Left lung (tissue), 4 donors: ENCODE measurements at regions not wholly inside any gene's neighbourhood (a gene's known extent, or its start where the extent isn't known, plus 50 kb on each side); places are given as distances from the start of the nearest gene placed in this dataset.

Experiments
- ATAC-seq: fragments of 200-7000 bp; cut with Tn5 transposase; one replicate; pipeline ENCODE4 v1.9.1; 2020; ENCODE audit warnings: moderate library complexity
- DNase-seq, 4 donors: peaks; one replicate each; pipeline ENCODE4 v3.0.0-alpha.2; 2013 to 2020
- H3K27ac ChIP-seq, 2 donors: fragments of 200-600 bp; sonication (generic) in 1 of 2; one replicate each; pipeline versions ENCODE4 v1.5.0 to v1.8.0; 2020 to 2021
- H3K27me3 ChIP-seq, 2 donors: fragments of 200-600 bp; sonication (generic) in 1 of 2; one replicate each; pipeline versions ENCODE4 v1.5.0 to v1.8.0; 2020 to 2021
- H3K36me3 ChIP-seq, 2 donors: fragments of 200-600 bp; sonication (generic) in 1 of 2; one replicate each; pipeline versions ENCODE4 v1.5.0 to v1.8.0; 2020 to 2021
- H3K4me1 ChIP-seq, 2 donors: fragments of 200-600 bp; one replicate each; pipeline ENCODE4 v1.8.0; 2021
- H3K4me3 ChIP-seq, 2 donors: fragments of 200-600 bp; sonication (generic) in 1 of 2; one replicate each; pipeline versions ENCODE4 v1.5.0 to v1.8.0; 2020 to 2021; ENCODE audit warnings: mild to moderate bottlenecking in 1 of 2
- H3K9me3 ChIP-seq, 2 donors: fragments of 200-600 bp; sonication (generic) in 1 of 2; one replicate each; pipeline versions ENCODE4 v1.5.0 to v1.8.0; 2020 to 2021
- intact Hi-C, 2 donors: fragments of 100-400 bp; cut with DNase I; formaldehyde crosslinking; loops; one replicate each; pipeline versions ENCODE4 v1.11.2 to v1.14.2; 2022
- TF ChIP-seq, protein P1 (sequence below), 2 donors: fragments of 200-600 bp; sonication (generic) in 1 of 2; IDR thresholded peaks; one replicate each; pipeline versions ENCODE4 v1.5.0 to v1.8.0; 2021; ENCODE audit warnings: antibody characterized with exemption in 2 of 2
- donor health status: DM: no; HTN: yes; CAD: no.
- donor health status: DM: no; HTN: no; CAD: no.

DNA sequence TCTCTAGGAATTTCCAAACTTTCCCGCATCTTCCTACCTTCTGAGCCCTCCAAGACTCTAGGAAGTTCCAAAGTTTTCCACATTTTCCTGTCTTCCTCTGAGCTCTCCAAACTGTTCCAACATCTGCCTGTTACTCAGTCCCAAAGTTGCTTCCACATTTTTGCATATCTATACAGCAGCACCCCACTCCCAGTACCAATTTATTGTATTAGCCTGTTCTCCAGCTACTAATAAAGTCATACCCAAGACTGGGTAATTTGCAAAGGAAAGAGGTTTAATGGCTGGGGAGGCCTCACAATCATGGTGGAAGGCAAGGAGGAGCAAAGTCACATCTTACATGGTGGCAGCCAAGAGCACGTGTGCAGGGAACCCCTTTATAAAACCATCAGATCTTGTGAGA lies 82.9 kb upstream of the DSCAM start:
- intact Hi-C loops = no loop called here
- Histone ChIP-seq H3K27ac (no peak overlapping the region), H3K9me3 (peaks cover 0 to 30% of the 10 kb centered on the region in 2 donors), H3K36me3 (no peaks in the 10 kb centered on the region), H3K4me3 (no peak overlapping the region), H3K4me1 (no peaks in the 10 kb centered on the region), H3K27me3 (no peaks in the 10 kb centered on the region)
- DNase-seq (no peak), ATAC-seq (no peak)
- TF ChIP-seq, protein P1, sequence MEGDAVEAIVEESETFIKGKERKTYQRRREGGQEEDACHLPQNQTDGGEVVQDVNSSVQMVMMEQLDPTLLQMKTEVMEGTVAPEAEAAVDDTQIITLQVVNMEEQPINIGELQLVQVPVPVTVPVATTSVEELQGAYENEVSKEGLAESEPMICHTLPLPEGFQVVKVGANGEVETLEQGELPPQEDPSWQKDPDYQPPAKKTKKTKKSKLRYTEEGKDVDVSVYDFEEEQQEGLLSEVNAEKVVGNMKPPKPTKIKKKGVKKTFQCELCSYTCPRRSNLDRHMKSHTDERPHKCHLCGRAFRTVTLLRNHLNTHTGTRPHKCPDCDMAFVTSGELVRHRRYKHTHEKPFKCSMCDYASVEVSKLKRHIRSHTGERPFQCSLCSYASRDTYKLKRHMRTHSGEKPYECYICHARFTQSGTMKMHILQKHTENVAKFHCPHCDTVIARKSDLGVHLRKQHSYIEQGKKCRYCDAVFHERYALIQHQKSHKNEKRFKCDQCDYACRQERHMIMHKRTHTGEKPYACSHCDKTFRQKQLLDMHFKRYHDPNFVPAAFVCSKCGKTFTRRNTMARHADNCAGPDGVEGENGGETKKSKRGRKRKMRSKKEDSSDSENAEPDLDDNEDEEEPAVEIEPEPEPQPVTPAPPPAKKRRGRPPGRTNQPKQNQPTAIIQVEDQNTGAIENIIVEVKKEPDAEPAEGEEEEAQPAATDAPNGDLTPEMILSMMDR (IDR thresholded peaks at IDR 0.05) = no peak

DNA sequence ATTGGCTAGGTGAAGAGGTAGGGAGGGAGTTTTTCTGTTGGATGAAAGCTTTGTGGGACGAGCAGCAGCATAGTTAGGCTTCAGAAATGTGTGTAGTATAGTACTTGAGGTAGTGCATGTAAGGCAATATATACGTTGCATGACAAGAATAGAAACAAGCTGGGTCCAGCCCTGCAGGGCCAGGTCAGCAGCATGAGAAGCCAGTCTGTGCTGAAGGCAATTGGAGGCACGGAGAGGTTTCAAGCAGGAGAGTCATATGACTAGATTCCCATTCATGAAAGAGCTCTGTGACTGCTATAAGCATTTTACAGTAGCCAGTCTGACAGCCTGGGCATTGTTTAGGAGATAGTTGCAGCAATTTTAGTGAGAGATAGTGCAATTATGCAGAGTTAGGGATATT lies 84.2 kb upstream of the DSCAM start:
- Histone ChIP-seq H3K4me1 (no peaks in the 10 kb centered on the region), H3K27ac (no peak overlapping the region), H3K36me3 (no peaks in the 10 kb centered on the region), H3K4me3 (no peak overlapping the region), H3K9me3 (peaks cover 0 to 30% of the 10 kb centered on the region in 2 donors), H3K27me3 (no peaks in the 10 kb centered on the region)
- DNase-seq = no peak
- ATAC-seq = no peak
- TF ChIP-seq, protein P1 (IDR thresholded peaks at IDR 0.05) = no peak
- intact Hi-C loops = no loop called here

DNA sequence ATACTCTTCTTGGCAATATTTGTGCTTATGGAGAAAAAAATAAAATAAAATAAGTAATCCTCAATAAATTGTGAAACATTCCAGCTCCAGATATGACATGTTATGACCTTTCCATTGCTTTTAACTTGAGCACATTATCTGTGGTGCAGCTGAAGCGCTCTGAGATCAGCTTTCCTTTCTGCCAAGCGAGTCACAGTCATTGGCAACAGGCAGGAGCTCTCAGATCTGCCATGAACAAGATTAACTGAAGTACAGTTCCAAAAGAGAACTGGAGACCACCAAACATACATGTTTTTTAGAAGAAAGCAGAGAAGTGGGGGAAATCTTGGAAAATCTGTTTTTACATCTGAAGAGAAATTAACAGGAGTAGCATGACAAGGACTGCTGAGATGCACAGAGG lies 89.2 kb upstream of the DSCAM start:
- DNase-seq (no peak), ATAC-seq (no peak)
- TF ChIP-seq, protein P1 (IDR thresholded peaks at IDR 0.05) = no peak
- Histone ChIP-seq H3K9me3 (no peaks in the 10 kb centered on the region), H3K36me3 (no peaks in the 10 kb centered on the region), H3K4me3 (no peak overlapping the region), H3K4me1 (no peaks in the 10 kb centered on the region), H3K27ac (no peak overlapping the region), H3K27me3 (no peaks in the 10 kb centered on the region)
- intact Hi-C loops = no loop called here

DNA sequence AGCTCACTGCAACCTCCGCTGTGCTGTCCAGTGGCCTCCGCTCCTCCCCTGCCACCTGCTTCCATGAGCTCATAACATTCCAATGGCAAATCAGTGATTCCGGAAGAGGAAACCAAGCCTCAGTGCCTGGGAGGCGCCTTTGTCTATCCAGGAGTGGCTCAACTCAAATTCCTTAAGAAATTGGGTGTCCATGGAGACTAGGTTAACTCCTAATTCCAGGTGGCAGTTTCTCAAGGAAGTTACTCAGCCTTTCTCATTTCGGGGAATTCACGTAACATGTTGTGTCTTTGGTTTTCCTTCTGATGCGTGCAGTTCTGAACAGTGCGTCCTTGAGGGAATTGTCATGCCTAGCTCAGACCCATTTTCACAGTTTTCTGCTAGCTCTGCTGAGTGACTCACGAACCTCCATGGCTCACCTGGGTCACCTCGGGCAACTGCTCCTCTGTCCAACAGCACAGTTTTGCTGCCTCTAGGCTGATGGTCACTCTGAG lies 89.9 kb upstream of the DSCAM start:
- no peaks in the 10 kb centered on the region for H3K36me3 ChIP-seq
- TF ChIP-seq, protein P1 (IDR thresholded peaks at IDR 0.05) = no peak
- H3K4me3 ChIP-seq = no peak overlapping the region
- no peak overlapping the region for H3K27ac ChIP-seq
- no peak for DNase-seq
- no peaks in the 10 kb centered on the region for H3K4me1 ChIP-seq
- intact Hi-C loops = no loop called here
- H3K9me3 ChIP-seq = no peaks in the 10 kb centered on the region
- no peaks in the 10 kb centered on the region for H3K27me3 ChIP-seq
- no peak for ATAC-seq

DNA sequence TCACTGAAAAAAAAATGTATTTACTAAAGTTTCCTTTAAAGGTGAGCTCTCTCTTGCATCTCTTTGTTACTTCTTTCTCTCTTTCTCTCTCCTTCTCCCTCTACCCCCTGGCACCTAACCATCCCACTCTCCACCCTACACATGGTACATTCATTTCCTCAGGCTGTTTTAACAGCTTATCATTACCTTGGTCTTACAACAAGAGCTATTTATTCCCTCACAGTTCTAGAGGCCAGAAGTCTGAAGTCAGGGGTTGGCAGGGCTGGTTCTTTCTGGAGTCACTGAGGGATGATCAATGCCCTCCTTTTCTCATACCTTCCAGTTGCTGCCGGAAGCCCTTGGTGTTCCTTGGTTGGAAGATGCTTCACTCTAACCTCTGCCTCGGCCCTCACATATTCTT lies 91.1 kb upstream of the DSCAM start:
- ATAC-seq = no peak
- no peak for DNase-seq
- intact Hi-C loops = no loop called here
- Histone ChIP-seq H3K4me3 (no peak overlapping the region), H3K9me3 (no peaks in the 10 kb centered on the region), H3K27ac (no peak overlapping the region), H3K4me1 (no peaks in the 10 kb centered on the region), H3K36me3 (no peaks in the 10 kb centered on the region), H3K27me3 (no peaks in the 10 kb centered on the region)
- TF ChIP-seq, protein P1 (IDR thresholded peaks at IDR 0.05) = no peak
